GM12891 (cell line): ENCODE measurements at regions not wholly inside any gene's neighbourhood (a gene's known extent, or its start where the extent isn't known, plus 50 kb on each side); places are given as distances from the start of the nearest gene placed in this dataset.

Experiments
- PAX5 ChIP-seq: IDR thresholded peaks from 2 replicates; pipeline ENCODE4 v1.6.1; 2011; ENCODE audit warnings: low read length, moderate library complexity, mild to moderate bottlenecking; ENCODE audit not compliant: insufficient read depth, severe bottlenecking
- POLR2A ChIP-seq: IDR thresholded peaks from 2 replicates; pipeline ENCODE4 v1.6.1; 2011; ENCODE audit warnings: low read depth, low read length, control low read depth
- POLR2AphosphoS5 ChIP-seq: IDR thresholded peaks from 2 replicates; pipeline ENCODE4 v1.6.1; 2011; ENCODE audit warnings: low read depth, low read length, control low read depth
- SPI1 ChIP-seq: IDR thresholded peaks from 2 replicates; pipeline ENCODE4 v1.6.1; 2011; ENCODE audit warnings: low read depth, low read length, control low read depth
- TAF1 ChIP-seq: IDR thresholded peaks from 2 replicates; pipeline ENCODE4 v1.6.1; 2011; ENCODE audit warnings: low read depth, low read length, control low read depth

- TF ChIP-seq POLR2AphosphoS5 = no peak
- TF ChIP-seq POLR2A = no peak
- no peak for TF ChIP-seq SPI1
- TF ChIP-seq TAF1 = no peak
- TF ChIP-seq PAX5 = no peak
Observed at GRCh38 chr10:64097391-64098122, 576.4 kb downstream of the REEP3 start.
